ENCODE measurements at regions not wholly inside any gene's neighbourhood (a gene's known extent, or its start where the extent isn't known, plus 50 kb on each side); places are given as distances from the start of the nearest gene placed in this dataset.

DNA sequence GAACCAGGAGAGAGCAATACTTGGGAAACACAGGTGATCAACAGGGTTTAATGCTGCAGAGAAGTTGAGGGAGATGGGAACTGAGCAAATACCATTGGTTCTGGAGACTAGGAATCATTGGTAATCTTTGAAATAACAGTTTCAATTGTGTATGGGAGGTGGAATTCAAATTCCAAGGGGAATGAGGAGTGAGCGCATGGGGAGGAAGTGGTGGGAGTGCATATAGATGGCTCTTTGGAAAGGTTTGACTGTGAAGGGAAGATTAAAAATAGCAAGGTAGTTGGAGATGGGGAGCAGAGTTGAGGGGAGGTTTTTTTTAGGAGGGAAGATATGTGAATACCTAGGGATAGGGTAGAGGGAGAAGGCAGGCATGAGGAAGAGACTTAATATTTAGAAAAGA lies 51.1 kb upstream of the ROPN1 start:
- no peak for TF ChIP-seq EZH2 (IDR thresholded peaks at IDR 0.05; ENCODE audit: borderline replicate concordance, low read length)
- TF ChIP-seq, protein P1, sequence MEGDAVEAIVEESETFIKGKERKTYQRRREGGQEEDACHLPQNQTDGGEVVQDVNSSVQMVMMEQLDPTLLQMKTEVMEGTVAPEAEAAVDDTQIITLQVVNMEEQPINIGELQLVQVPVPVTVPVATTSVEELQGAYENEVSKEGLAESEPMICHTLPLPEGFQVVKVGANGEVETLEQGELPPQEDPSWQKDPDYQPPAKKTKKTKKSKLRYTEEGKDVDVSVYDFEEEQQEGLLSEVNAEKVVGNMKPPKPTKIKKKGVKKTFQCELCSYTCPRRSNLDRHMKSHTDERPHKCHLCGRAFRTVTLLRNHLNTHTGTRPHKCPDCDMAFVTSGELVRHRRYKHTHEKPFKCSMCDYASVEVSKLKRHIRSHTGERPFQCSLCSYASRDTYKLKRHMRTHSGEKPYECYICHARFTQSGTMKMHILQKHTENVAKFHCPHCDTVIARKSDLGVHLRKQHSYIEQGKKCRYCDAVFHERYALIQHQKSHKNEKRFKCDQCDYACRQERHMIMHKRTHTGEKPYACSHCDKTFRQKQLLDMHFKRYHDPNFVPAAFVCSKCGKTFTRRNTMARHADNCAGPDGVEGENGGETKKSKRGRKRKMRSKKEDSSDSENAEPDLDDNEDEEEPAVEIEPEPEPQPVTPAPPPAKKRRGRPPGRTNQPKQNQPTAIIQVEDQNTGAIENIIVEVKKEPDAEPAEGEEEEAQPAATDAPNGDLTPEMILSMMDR (IDR thresholded peaks at IDR 0.05; ENCODE audit: low read length): no peak
